ENCODE measurements at regions not wholly inside any gene's neighbourhood (a gene's known extent, or its start where the extent isn't known, plus 50 kb on each side); places are given as distances from the start of the nearest gene placed in this dataset.

GRCh38 chr20:47875297-47876025 is 90.2 kb upstream of the SULF2 start:
- Histone ChIP-seq H3K36me3 (ENCODE audit: control insufficient read depth in 2 of 2, insufficient read depth in 2 of 2, low read length in 1 of 2) (no peaks in the 10 kb centered on the region), H3K4me1 (ENCODE audit: control insufficient read depth, insufficient read depth, low read length) (no peaks in the 10 kb centered on the region), H3K27me3 (replicated peaks in 1 of 2; ENCODE audit: control insufficient read depth in 2 of 2, insufficient read depth in 2 of 2, low read length in 1 of 2) (no peaks in the 10 kb centered on the region; a peak in 1 of 4 replicates), H2AFZ (ENCODE audit: control insufficient read depth, low read depth, low read length) (no peak overlapping the region), H3K9me3 (replicated peaks; ENCODE audit: control insufficient read depth, insufficient read depth, low read length) (no peaks in the 10 kb centered on the region), H3K4me3 (no peak overlapping the region), H3K27ac (ENCODE audit: control insufficient read depth, insufficient read depth) (no peak overlapping the region), H3K9ac (ENCODE audit: control insufficient read depth, insufficient read depth, low read length) (no peak overlapping the region), H3K79me2 (ENCODE audit: control insufficient read depth, insufficient read depth, low read length) (no peaks in the 10 kb centered on the region), H3K4me2 (ENCODE audit: control insufficient read depth, insufficient read depth) (no peak overlapping the region), H4K20me1 (ENCODE audit: control insufficient read depth, insufficient read depth) (no peaks in the 10 kb centered on the region)
- no peak for DNase-seq (ENCODE audit: low read depth, low spot score)
- RAD21 ChIA-PET (ENCODE audit: unreplicated experiment), result no interaction called here
- FAIRE-seq, result no peak
- ATAC-seq, result no peak
- WGBS (ENCODE audit: insufficient coverage, insufficient replicate concordance, low lambda C conversion rate, missing lambda C conversion rate), result 28% methylated on average over 13 of the region's 13 CpGs
- intact Hi-C loops (cut with micrococcal nuclease; ENCODE audit: unreplicated experiment) (no loop called here), in situ Hi-C loops (cut with MboI) (no loop called here)
- SMC1A ChIA-PET (ENCODE audit: uncharacterized antibody, unreplicated experiment), result no interaction called here
- CTCF ChIA-PET, result no interaction called here
- POLR2A ChIA-PET, result no interaction called here
- TF ChIP-seq, protein P1, sequence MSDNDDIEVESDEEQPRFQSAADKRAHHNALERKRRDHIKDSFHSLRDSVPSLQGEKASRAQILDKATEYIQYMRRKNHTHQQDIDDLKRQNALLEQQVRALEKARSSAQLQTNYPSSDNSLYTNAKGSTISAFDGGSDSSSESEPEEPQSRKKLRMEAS (IDR thresholded peaks at IDR 0.05; ENCODE audit: low read depth, low read length), result no peak
- peak; percentile 26; the same call in 1 of the 2 replicates for TF ChIP-seq NFXL1 (IDR thresholded peaks at IDR 0.05; ENCODE audit: borderline replicate concordance)
- no TSS peak for BruUV-seq (replicated peaks)

- no peaks in the 10 kb centered on the region for H4K20me1 ChIP-seq (ENCODE audit: control insufficient read depth, insufficient read depth)
- 28% methylated on average over 9 of the region's 9 CpGs for WGBS (ENCODE audit: insufficient coverage, insufficient replicate concordance, low lambda C conversion rate, missing lambda C conversion rate)
- no peaks in the 10 kb centered on the region; a peak in 1 of 4 replicates for H3K27me3 ChIP-seq (replicated peaks in 1 of 2; ENCODE audit: control insufficient read depth in 2 of 2, insufficient read depth in 2 of 2, low read length in 1 of 2)
- FAIRE-seq, result no peak
- ChIA-PET CTCF (no interaction called here), POLR2A (no interaction called here), RAD21 (ENCODE audit: unreplicated experiment) (no interaction called here), SMC1A (ENCODE audit: uncharacterized antibody, unreplicated experiment) (no interaction called here)
- in situ Hi-C loops (cut with MboI), result no loop called here
- no peaks in the 10 kb centered on the region for H3K79me2 ChIP-seq (ENCODE audit: control insufficient read depth, insufficient read depth, low read length)
- H3K27ac ChIP-seq (ENCODE audit: control insufficient read depth, insufficient read depth), result no peak overlapping the region
- no peaks in the 10 kb centered on the region for H3K36me3 ChIP-seq (ENCODE audit: control insufficient read depth in 2 of 2, insufficient read depth in 2 of 2, low read length in 1 of 2)
- no peaks in the 10 kb centered on the region for H3K9me3 ChIP-seq (replicated peaks; ENCODE audit: control insufficient read depth, insufficient read depth, low read length)
- no peak overlapping the region for H2AFZ ChIP-seq (ENCODE audit: control insufficient read depth, low read depth, low read length)
- no peak overlapping the region for H3K4me2 ChIP-seq (ENCODE audit: control insufficient read depth, insufficient read depth)
- no peaks in the 10 kb centered on the region for H3K4me1 ChIP-seq (ENCODE audit: control insufficient read depth, insufficient read depth, low read length)
- no peak overlapping the region for H3K4me3 ChIP-seq
- intact Hi-C loops (cut with micrococcal nuclease; ENCODE audit: unreplicated experiment), result no loop called here
- BruUV-seq (replicated peaks), result no TSS peak
- no peak for DNase-seq (ENCODE audit: low read depth, low spot score)
- no peak overlapping the region for H3K9ac ChIP-seq (ENCODE audit: control insufficient read depth, insufficient read depth, low read length)
- no peak for ATAC-seq
- TF ChIP-seq EZH2 (IDR thresholded peaks at IDR 0.05; ENCODE audit: borderline replicate concordance, control insufficient read depth, low read depth, low read length) (no peak), HCFC1 (IDR thresholded peaks at IDR 0.05; ENCODE audit: low read length) (no peak), SMC3 (IDR thresholded peaks at IDR 0.05; ENCODE audit: borderline replicate concordance, low read length) (no peak), ZNF622 (IDR thresholded peaks at IDR 0.05) (no peak), ASH2L (IDR thresholded peaks at IDR 0.05; ENCODE audit: borderline replicate concordance, low read depth) (no peak), GATAD2B (conservative IDR thresholded peaks at IDR 0.05; ENCODE audit: low read depth) (no peak), TCF7 (IDR thresholded peaks at IDR 0.05; ENCODE audit: borderline replicate concordance) (no peak), ZNF687 (IDR thresholded peaks at IDR 0.05) (no peak), RUNX3 (IDR thresholded peaks at IDR 0.05; ENCODE audit: low read length) (no peak), FOXM1 (IDR thresholded peaks at IDR 0.05; ENCODE audit: low read depth, low read length) (no peak), E2F4 (IDR thresholded peaks at IDR 0.05; ENCODE audit: low read depth, low read length) (no peak)
Measured at GRCh38 chr20:47872341-47872740, 87.1 kb upstream of the SULF2 start.
